Activated T-cell treated with anti-CD3 and anti-CD28 coated beads for 48 hours (primary cell): ENCODE measurements at regions not wholly inside any gene's neighbourhood (a gene's known extent, or its start where the extent isn't known, plus 50 kb on each side); places are given as distances from the start of the nearest gene placed in this dataset.

ENCODE experiments used
- DNase-seq: peaks from one replicate; pipeline ENCODE4 v3.0.0-alpha.2; 2020; ENCODE audit warnings: low read depth

GRCh38 chr2:105621038-105621437 lies 123.7 kb upstream of the NCK2 start:
- no peak for DNase-seq

- DNase-seq, result no peak
Observed at GRCh38 chr2:105618351-105618659, 126.4 kb upstream of the NCK2 start.

- DNase-seq, result no peak
Observed at GRCh38 chr2:105617631-105618350, 126.9 kb upstream of the NCK2 start.

GRCh38 chr2:105615305-105615704 lies 129.4 kb upstream of the NCK2 start:
- DNase-seq, result no peak

GRCh38 chr2:105611811-105612424 lies 132.8 kb upstream of the NCK2 start:
- no peak for DNase-seq

- no peak for DNase-seq
Observed at GRCh38 chr2:105611333-105611637, 133.4 kb upstream of the NCK2 start.

- DNase-seq, result no peak
Observed at GRCh38 chr2:105610576-105611332, 134.0 kb upstream of the NCK2 start.

GRCh38 chr2:105609746-105610402 lies 134.8 kb upstream of the NCK2 start:
- no peak for DNase-seq

- no peak for DNase-seq
Observed at GRCh38 chr2:105607920-105608504, 136.7 kb upstream of the NCK2 start.

- DNase-seq, result no peak
Observed at GRCh38 chr2:105606081-105606480, 138.6 kb upstream of the NCK2 start.

- DNase-seq, result no peak
Observed at GRCh38 chr2:105604938-105605337, 139.8 kb upstream of the NCK2 start.

- DNase-seq, result no peak
Observed at GRCh38 chr2:105600949-105601794, 143.5 kb upstream of the NCK2 start.

- no peak for DNase-seq
Observed at GRCh38 chr2:105600602-105600948, 144.1 kb upstream of the NCK2 start.

GRCh38 chr2:105600037-105600442 lies 144.7 kb upstream of the NCK2 start:
- no peak for DNase-seq

- DNase-seq, result no peak
Observed at GRCh38 chr2:105598829-105599698, 145.6 kb upstream of the NCK2 start.

- DNase-seq, result no peak
Observed at GRCh38 chr2:105597806-105598803, 146.6 kb upstream of the NCK2 start.

GRCh38 chr2:105597011-105597805 lies 147.5 kb upstream of the NCK2 start:
- DNase-seq, result no peak

- no peak for DNase-seq
Observed at GRCh38 chr2:105596411-105596921, 148.2 kb upstream of the NCK2 start.
